Prostate gland (tissue), 2 donors: ENCODE measurements at regions not wholly inside any gene's neighbourhood (a gene's known extent, or its start where the extent isn't known, plus 50 kb on each side); places are given as distances from the start of the nearest gene placed in this dataset.

Experiments
- DNase-seq: peaks from one replicate; pipeline ENCODE4 v3.0.0-alpha.2; 2019; ENCODE audit warnings: low spot score
- H3K27ac ChIP-seq, 2 donors: fragments of 200-600 bp; sonication (generic); 2 replicates each; pipeline ENCODE4 v1.5.1; 2017 to 2019
- H3K27me3 ChIP-seq: fragments of 200-600 bp; sonication (generic); replicated peaks from 2 replicates; pipeline ENCODE4 v1.5.1; 2019; ENCODE audit not compliant: insufficient read depth
- H3K36me3 ChIP-seq, 2 donors: fragments of 200-600 bp; sonication (generic); 1 replicate in 1 of 2; 2 replicates in 1 of 2; pipeline versions ENCODE4 v1.5.1 to v1.8.1; 2017 to 2019
- H3K4me1 ChIP-seq: fragments of 200-600 bp; sonication (generic); replicated peaks from 2 replicates; pipeline ENCODE4 v1.5.1; 2019
- H3K4me3 ChIP-seq, 2 donors: fragments of 200-600 bp; sonication (generic); 2 replicates each; pipeline ENCODE4 v1.5.1; 2017 to 2019
- H3K9me3 ChIP-seq: fragments of 200-600 bp; sonication (generic); 2 replicates; pipeline ENCODE4 v1.5.1; 2017
- POLR2A ChIP-seq: fragments of 450-650 bp; IDR thresholded peaks from one replicate; pipeline ENCODE4 v1.6.1; 2016; ENCODE audit warnings: antibody characterized with exemption, mild to moderate bottlenecking
- POLR2AphosphoS5 ChIP-seq: sonication (generic); formaldehyde crosslinking; IDR thresholded peaks from one replicate; pipeline ENCODE4 v1.6.1; 2017; ENCODE audit warnings: antibody characterized with exemption
- WGBS: methylation state at CpG from one replicate; pipeline ENCODE4 v1.1.5; 2018; 5-methylcytosine and 5-hydroxymethylcytosine counted together
- intact Hi-C: fragments of 100-400 bp; cut with DNase I; formaldehyde crosslinking; loops from one replicate; pipeline ENCODE4 v1.14.2; 2022
- TF ChIP-seq, protein P1 (sequence below), 4 experiments: fragments of 200-600 bp in 2 of 4; fragments of 450-650 bp in 2 of 4; sonication (generic) in 2 of 4; IDR thresholded peaks; 1 replicate in 3 of 4; 2 replicates in 1 of 4; pipeline ENCODE4 v1.5.1; 2016 to 2019; ENCODE audit warnings: antibody characterized with exemption in 4 of 4, mild to moderate bottlenecking in 2 of 4, moderate library complexity in 2 of 4

DNA sequence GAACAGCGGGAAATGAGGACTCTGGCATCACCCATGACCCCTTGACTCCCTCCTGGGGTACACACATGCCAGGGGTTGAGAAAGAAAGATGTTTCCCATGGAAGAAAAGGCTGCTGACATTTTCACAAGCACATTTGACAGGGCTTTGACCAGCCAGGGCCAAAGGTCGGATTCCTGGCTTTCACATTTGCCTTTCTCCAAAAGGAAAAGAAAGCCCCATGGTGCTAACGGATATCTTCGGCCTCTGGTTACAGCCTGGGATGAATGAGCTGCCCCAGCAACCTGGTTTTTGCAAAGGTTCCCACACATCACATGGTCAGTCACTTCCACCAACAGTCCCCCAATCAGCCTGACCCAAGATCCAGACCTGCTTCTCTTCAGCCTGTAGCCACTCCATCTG lies 478.2 kb upstream of the CDH11 start:
- no peak overlapping the region for H3K4me3 ChIP-seq
- no peaks in the 10 kb centered on the region for H3K9me3 ChIP-seq
- no peaks in the 10 kb centered on the region for H3K36me3 ChIP-seq
- H3K27ac ChIP-seq: no peak overlapping the region
- TF ChIP-seq POLR2A: no peak
- TF ChIP-seq, protein P1, sequence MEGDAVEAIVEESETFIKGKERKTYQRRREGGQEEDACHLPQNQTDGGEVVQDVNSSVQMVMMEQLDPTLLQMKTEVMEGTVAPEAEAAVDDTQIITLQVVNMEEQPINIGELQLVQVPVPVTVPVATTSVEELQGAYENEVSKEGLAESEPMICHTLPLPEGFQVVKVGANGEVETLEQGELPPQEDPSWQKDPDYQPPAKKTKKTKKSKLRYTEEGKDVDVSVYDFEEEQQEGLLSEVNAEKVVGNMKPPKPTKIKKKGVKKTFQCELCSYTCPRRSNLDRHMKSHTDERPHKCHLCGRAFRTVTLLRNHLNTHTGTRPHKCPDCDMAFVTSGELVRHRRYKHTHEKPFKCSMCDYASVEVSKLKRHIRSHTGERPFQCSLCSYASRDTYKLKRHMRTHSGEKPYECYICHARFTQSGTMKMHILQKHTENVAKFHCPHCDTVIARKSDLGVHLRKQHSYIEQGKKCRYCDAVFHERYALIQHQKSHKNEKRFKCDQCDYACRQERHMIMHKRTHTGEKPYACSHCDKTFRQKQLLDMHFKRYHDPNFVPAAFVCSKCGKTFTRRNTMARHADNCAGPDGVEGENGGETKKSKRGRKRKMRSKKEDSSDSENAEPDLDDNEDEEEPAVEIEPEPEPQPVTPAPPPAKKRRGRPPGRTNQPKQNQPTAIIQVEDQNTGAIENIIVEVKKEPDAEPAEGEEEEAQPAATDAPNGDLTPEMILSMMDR (IDR thresholded peaks at IDR 0.05): no peak
- TF ChIP-seq POLR2AphosphoS5: no peak
- DNase-seq: no peak
- no peaks in the 10 kb centered on the region for H3K4me1 ChIP-seq
- 91% methylated on average over 4 of the region's 4 CpGs for WGBS
- intact Hi-C loops: no loop called here
- H3K27me3 ChIP-seq: no peaks in the 10 kb centered on the region

DNA sequence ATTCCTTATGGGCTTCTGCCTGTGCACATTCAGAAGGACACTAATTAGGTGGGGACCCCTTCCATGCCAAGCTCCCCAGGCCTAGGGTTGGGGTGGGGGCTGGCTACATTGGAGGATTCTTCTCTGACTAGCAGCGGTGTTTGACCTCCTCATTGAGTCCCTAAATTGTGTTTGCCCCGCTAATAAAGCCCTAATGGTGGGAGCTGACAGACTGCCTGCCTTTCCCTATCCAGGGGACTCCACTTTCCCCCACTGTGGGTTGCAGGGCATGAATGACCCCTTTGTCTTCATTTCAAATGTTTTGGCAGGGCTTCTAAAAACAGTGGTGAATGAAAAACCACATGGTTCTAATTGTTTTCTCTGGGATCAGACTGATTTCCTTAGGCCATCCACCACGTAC lies 476.8 kb upstream of the CDH11 start:
- Histone ChIP-seq H3K27ac (no peak overlapping the region), H3K4me3 (no peak overlapping the region), H3K4me1 (no peaks in the 10 kb centered on the region), H3K36me3 (no peaks in the 10 kb centered on the region), H3K9me3 (no peaks in the 10 kb centered on the region), H3K27me3 (no peaks in the 10 kb centered on the region)
- intact Hi-C loops: no loop called here
- TF ChIP-seq, protein P1 (IDR thresholded peaks at IDR 0.05): no peak
- no peak for TF ChIP-seq POLR2AphosphoS5
- no peak for TF ChIP-seq POLR2A
- DNase-seq: no peak
- WGBS: 62% methylated on average over 3 of the region's 3 CpGs

DNA sequence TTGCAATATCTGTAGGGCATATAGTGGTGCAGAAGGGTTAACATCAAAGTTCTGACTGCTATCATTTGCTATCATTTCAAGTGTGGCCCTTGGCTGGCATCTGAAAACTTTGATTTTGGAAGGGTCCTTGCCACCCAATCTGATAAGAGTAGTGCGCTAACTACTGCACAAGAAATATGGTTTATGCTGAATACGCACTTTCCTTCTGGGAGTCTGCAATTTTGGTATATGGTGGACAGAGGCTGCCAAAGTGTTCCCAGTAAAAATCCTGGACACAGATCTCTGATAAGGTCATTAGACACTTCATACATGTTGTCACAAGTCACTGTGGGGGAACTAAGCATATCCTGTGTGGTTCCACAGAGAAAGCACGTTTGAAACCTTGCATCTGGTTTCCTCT lies 461.6 kb upstream of the CDH11 start:
- H3K9me3 ChIP-seq: no peaks in the 10 kb centered on the region
- WGBS: 51% methylated on average over 3 of the region's 3 CpGs
- no peak for DNase-seq
- TF ChIP-seq, protein P1 (IDR thresholded peaks at IDR 0.05): no peak
- no peak for TF ChIP-seq POLR2A
- TF ChIP-seq POLR2AphosphoS5: no peak
- H3K27ac ChIP-seq: no peak overlapping the region
- no peaks in the 10 kb centered on the region for H3K36me3 ChIP-seq
- intact Hi-C loops: no loop called here
- no peaks in the 10 kb centered on the region for H3K4me1 ChIP-seq
- H3K27me3 ChIP-seq: no peaks in the 10 kb centered on the region
- H3K4me3 ChIP-seq: no peak overlapping the region

DNA sequence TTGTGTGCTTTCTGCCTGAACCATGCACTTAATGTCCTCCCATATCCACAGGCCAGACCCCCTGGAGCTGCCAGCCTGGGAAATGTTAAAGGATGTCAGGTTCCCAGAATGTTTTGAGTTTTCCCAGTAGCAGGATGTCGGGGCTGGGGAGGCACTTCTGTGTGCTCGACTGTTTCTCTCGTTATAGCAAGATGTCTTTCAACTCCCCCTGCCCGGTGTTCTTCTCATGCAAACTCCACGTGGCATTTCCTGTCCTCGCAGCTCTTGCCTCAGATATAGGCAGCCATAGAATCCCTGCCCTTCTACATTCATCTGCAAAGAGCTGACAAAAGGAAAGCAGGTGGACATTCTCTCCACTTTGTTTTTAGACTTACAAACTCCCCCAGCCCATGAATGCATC lies 457.2 kb upstream of the CDH11 start:
- H3K4me1 ChIP-seq: no peaks in the 10 kb centered on the region
- TF ChIP-seq POLR2A: no peak
- TF ChIP-seq, protein P1 (IDR thresholded peaks at IDR 0.05): no peak
- no peak for TF ChIP-seq POLR2AphosphoS5
- DNase-seq: no peak
- no peaks in the 10 kb centered on the region for H3K27me3 ChIP-seq
- no peak overlapping the region for H3K27ac ChIP-seq
- no peaks in the 10 kb centered on the region for H3K9me3 ChIP-seq
- WGBS: 74% methylated on average over 6 of the region's 6 CpGs
- H3K36me3 ChIP-seq: no peaks in the 10 kb centered on the region
- intact Hi-C loops: no loop called here
- H3K4me3 ChIP-seq: no peak overlapping the region

DNA sequence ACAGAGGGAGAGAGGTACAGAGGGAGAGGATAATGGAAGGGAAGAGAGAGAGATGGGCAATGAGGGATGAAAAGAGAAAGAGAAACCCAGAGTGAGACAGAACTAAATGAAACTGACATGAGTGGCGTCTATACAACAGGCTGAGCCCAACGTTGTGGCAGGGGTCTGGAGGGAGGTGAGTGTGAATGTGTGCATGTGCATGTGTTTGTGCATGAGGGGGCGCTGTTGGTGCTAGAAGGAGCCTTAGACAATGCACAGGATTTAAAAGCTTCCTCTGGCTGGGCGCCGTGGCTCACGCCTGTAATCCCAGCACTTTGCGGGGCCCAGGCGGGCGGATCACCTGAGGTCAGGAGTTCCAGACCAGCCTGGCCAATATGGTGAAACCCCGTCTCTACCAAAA lies 454.8 kb upstream of the CDH11 start:
- Histone ChIP-seq H3K27ac (no peak overlapping the region), H3K4me1 (no peaks in the 10 kb centered on the region), H3K36me3 (no peaks in the 10 kb centered on the region), H3K27me3 (no peaks in the 10 kb centered on the region), H3K9me3 (no peaks in the 10 kb centered on the region), H3K4me3 (no peak overlapping the region)
- 88% methylated on average over 10 of the region's 10 CpGs for WGBS
- intact Hi-C loops: no loop called here
- TF ChIP-seq, protein P1 (IDR thresholded peaks at IDR 0.05): no peak
- TF ChIP-seq POLR2AphosphoS5 (no peak), POLR2A (no peak)
- DNase-seq: no peak
